Esophagus squamous epithelium (tissue), 4 donors: ENCODE measurements at regions not wholly inside any gene's neighbourhood (a gene's known extent, or its start where the extent isn't known, plus 50 kb on each side); places are given as distances from the start of the nearest gene placed in this dataset.

Experiments used
- CTCF ChIP-seq, 6 experiments: fragments of 450-650 bp in 4 of 6; fragments of 200-600 bp in 2 of 6; sonication (generic) in 2 of 6; IDR thresholded peaks; one replicate each; pipeline ENCODE4 v1.5.1; 2016 to 2019; ENCODE audit warnings: antibody characterized with exemption in 6 of 6, mild to moderate bottlenecking in 4 of 6, moderate library complexity in 4 of 6
- POLR2A ChIP-seq, 4 donors: fragments of 450-650 bp; IDR thresholded peaks; one replicate each; pipeline ENCODE4 v1.6.1; 2017; ENCODE audit warnings: antibody characterized with exemption in 4 of 4, mild to moderate bottlenecking in 4 of 4, moderate library complexity in 3 of 4

GRCh38 chr9:40935336-40935735, 193.1 kb downstream of the FOXD4L6 start:
- no peak for TF ChIP-seq CTCF (IDR thresholded peaks at IDR 0.05)
- TF ChIP-seq POLR2A (IDR thresholded peaks at IDR 0.05): no peak
